ENCODE measurements at regions not wholly inside any gene's neighbourhood (a gene's known extent, or its start where the extent isn't known, plus 50 kb on each side); places are given as distances from the start of the nearest gene placed in this dataset.

GRCh38 chr14:53807108-53807507, 149.5 kb downstream of the BMP4 start:
- no peak for DNase-seq

- no peak for DNase-seq
Measured at GRCh38 chr14:53796734-53797133, 159.9 kb downstream of the BMP4 start.

- no peak for DNase-seq
Measured at GRCh38 chr14:53793790-53794505, 162.7 kb downstream of the BMP4 start.

GRCh38 chr14:53792909-53793308, 163.7 kb downstream of the BMP4 start:
- no peak for DNase-seq

- DNase-seq: no peak
Measured at GRCh38 chr14:53790731-53791500, 165.7 kb downstream of the BMP4 start.

- no peak for DNase-seq
Measured at GRCh38 chr14:53788566-53788965, 168.1 kb downstream of the BMP4 start.

GRCh38 chr14:53786045-53786444, 170.6 kb downstream of the BMP4 start:
- DNase-seq: no peak

GRCh38 chr14:53784688-53785087, 171.9 kb downstream of the BMP4 start:
- DNase-seq: no peak

GRCh38 chr14:53783256-53783655, 173.4 kb downstream of the BMP4 start:
- no peak for DNase-seq

GRCh38 chr14:53780051-53780555, 176.5 kb downstream of the BMP4 start:
- no peak for DNase-seq

- no peak for DNase-seq
Measured at GRCh38 chr14:53779301-53779700, 177.3 kb downstream of the BMP4 start.

- DNase-seq: no peak
Measured at GRCh38 chr14:53778263-53778662, 178.4 kb downstream of the BMP4 start.

- no peak for DNase-seq
Measured at GRCh38 chr14:53772936-53773335, 183.7 kb downstream of the BMP4 start.

- no peak for DNase-seq
Measured at GRCh38 chr14:53767566-53767965, 189.1 kb downstream of the BMP4 start.

GRCh38 chr14:53766601-53767000, 190.0 kb downstream of the BMP4 start:
- DNase-seq: no peak

- no peak for DNase-seq
Measured at GRCh38 chr14:53766106-53766505, 190.5 kb downstream of the BMP4 start.

- no peak for DNase-seq
Measured at GRCh38 chr14:53764846-53765245, 191.8 kb downstream of the BMP4 start.

- DNase-seq: no peak
Measured at GRCh38 chr14:53758141-53758540, 198.5 kb downstream of the BMP4 start.

GRCh38 chr14:53757732-53758131, 198.9 kb downstream of the BMP4 start:
- DNase-seq: no peak

- no peak for DNase-seq
Measured at GRCh38 chr14:53751650-53752049, 205.0 kb downstream of the BMP4 start.

GRCh38 chr14:53748691-53749090, 207.9 kb downstream of the BMP4 start:
- no peak for DNase-seq

GRCh38 chr14:53744857-53745256, 211.8 kb downstream of the BMP4 start:
- no peak for DNase-seq

GRCh38 chr14:53743371-53743770, 213.3 kb downstream of the BMP4 start:
- DNase-seq: no peak

- DNase-seq: no peak
Measured at GRCh38 chr14:53742233-53742620, 214.4 kb downstream of the BMP4 start.
